Body of pancreas (tissue), 4 donors: ENCODE measurements at regions not wholly inside any gene's neighbourhood (a gene's known extent, or its start where the extent isn't known, plus 50 kb on each side); places are given as distances from the start of the nearest gene placed in this dataset.

ENCODE experiments used
- ATAC-seq: fragments of 150-250 bp; one replicate; pipeline ENCODE4 v1.9.1; 2016
- DNase-seq, 4 donors: peaks; one replicate each; pipeline ENCODE4 v3.0.0-alpha.2; 2019
- H3K27ac ChIP-seq, 4 donors: fragments of 200-600 bp; sonication (generic); 1 replicate in 3 of 4; 2 replicates in 1 of 4; pipeline versions ENCODE4 v1.5.1 to v1.6.1; 2016 to 2019; ENCODE audit warnings: mild to moderate bottlenecking in 1 of 4, mixed read lengths in 1 of 4, moderate library complexity in 1 of 4
- H3K27me3 ChIP-seq, 2 donors: fragments of 200-600 bp; sonication (generic); one replicate each; pipeline ENCODE4 v1.6.0; 2016; ENCODE audit warnings: mild to moderate bottlenecking in 1 of 2
- H3K36me3 ChIP-seq, 2 donors: fragments of 200-600 bp; sonication (generic); replicated peaks in 1 of 2; 2 replicates each; pipeline ENCODE4 v1.5.1; 2016; ENCODE audit warnings: low read depth in 2 of 2; ENCODE audit not compliant: insufficient read depth in 1 of 2
- H3K4me1 ChIP-seq: fragments of 200-600 bp; sonication (generic); one replicate; pipeline ENCODE4 v1.6.0; 2016
- H3K4me3 ChIP-seq, 2 donors: fragments of 200-600 bp; sonication (generic); 1 replicate in 1 of 2; 2 replicates in 1 of 2; pipeline ENCODE4 v1.5.1; 2016 to 2019
- H3K9me3 ChIP-seq, 3 donors: fragments of 200-600 bp; sonication (generic); 1 replicate in 2 of 3; 2 replicates in 1 of 3; pipeline ENCODE4 v1.5.1; 2016
- POLR2A ChIP-seq, 3 donors: fragments of 450-650 bp; IDR thresholded peaks; one replicate each; pipeline ENCODE4 v1.6.1; 2016; ENCODE audit warnings: antibody characterized with exemption in 3 of 3, mild to moderate bottlenecking in 2 of 3
- WGBS, 2 donors: methylation state at CpG; one replicate each; pipeline ENCODE4 v1.1.5; 2017; 5-methylcytosine and 5-hydroxymethylcytosine counted together
- intact Hi-C: fragments of 100-400 bp; cut with DNase I; formaldehyde crosslinking; loops from one replicate; pipeline ENCODE4 v1.15.1; 2023
- TF ChIP-seq, protein P1 (sequence below), 7 experiments: fragments of 450-650 bp in 4 of 7; fragments of 200-600 bp in 3 of 7; sonication (generic) in 3 of 7; IDR thresholded peaks; one replicate each; pipeline ENCODE4 v1.5.1; 2016 to 2019; ENCODE audit warnings: antibody characterized with exemption in 7 of 7

DNA sequence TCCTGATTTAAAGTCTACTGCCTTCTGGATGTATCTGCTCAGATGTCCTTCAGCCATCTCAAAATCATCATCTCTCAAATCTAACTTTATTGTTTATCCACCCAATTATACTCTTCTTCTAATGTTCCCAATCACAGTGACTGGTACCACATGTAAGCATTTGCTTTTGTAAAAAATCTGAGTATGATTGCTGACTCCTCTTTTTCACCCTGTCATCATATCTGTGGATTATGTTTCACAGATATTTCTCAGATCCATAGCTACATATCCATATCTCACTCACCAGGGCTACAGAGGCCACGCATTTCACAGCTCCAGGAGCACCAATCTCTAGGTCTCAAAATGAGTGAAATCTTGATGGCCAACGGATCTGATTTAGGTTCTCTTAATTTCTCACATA lies 76.1 kb downstream of the DHRS2 start:
- peaks cover 26% of the 10 kb centered on the region for H3K4me1 ChIP-seq
- no peak for ATAC-seq
- 85 to 88% methylated on average over 2 of the region's 2 CpGs for WGBS, 2 donors
- DNase-seq = no peak
- no peak overlapping the region for H3K27ac ChIP-seq
- intact Hi-C loops = no loop called here
- TF ChIP-seq, protein P1, sequence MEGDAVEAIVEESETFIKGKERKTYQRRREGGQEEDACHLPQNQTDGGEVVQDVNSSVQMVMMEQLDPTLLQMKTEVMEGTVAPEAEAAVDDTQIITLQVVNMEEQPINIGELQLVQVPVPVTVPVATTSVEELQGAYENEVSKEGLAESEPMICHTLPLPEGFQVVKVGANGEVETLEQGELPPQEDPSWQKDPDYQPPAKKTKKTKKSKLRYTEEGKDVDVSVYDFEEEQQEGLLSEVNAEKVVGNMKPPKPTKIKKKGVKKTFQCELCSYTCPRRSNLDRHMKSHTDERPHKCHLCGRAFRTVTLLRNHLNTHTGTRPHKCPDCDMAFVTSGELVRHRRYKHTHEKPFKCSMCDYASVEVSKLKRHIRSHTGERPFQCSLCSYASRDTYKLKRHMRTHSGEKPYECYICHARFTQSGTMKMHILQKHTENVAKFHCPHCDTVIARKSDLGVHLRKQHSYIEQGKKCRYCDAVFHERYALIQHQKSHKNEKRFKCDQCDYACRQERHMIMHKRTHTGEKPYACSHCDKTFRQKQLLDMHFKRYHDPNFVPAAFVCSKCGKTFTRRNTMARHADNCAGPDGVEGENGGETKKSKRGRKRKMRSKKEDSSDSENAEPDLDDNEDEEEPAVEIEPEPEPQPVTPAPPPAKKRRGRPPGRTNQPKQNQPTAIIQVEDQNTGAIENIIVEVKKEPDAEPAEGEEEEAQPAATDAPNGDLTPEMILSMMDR (IDR thresholded peaks at IDR 0.05) = no peak
- no peak for TF ChIP-seq POLR2A (IDR thresholded peaks at IDR 0.05)
- H3K9me3 ChIP-seq = no peaks in the 10 kb centered on the region
- H3K36me3 ChIP-seq = no peaks in the 10 kb centered on the region
- no peak overlapping the region for H3K4me3 ChIP-seq
- H3K27me3 ChIP-seq = no peaks in the 10 kb centered on the region

DNA sequence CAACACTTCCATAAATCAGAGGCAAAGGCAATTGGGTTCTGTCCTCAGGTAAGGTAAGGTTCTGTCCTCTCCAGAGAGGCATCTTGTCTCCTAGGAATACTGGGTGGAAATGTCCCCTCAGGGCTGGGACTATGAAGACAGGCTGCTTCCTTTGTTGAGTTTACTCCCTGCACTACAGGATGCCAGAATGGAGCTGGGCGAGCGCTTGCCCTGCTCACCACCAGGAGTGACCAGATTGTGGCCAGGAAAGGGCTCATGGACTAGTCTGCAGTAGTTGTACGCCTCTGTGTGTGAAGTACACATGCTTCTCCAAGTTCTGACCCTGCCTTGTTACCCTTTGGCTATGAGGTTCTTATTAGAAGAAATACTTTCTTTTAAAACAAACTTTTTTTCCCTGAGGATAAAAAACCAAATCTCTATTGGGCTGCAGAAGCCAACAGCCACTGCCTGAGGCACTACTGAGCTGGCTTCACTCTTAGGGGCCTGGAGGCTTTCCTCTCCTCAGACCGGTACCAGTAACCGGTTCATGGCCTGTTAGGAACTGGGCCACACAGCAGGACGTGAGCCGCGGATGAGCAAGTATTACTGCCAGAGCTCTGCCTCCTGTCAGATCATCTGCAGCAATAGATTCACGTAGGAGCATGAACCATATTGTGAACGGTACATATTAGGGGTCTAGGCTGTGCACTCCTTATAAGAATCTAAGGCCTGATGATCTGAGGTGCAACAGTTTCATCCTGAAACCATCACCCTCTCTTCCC lies 83.2 kb downstream of the DHRS2 start:
- Histone ChIP-seq H3K27me3 (no peaks in the 10 kb centered on the region), H3K9me3 (no peaks in the 10 kb centered on the region), H3K36me3 (no peaks in the 10 kb centered on the region), H3K4me1 (no peaks in the 10 kb centered on the region), H3K27ac (no peak overlapping the region), H3K4me3 (no peak overlapping the region)
- WGBS, 2 donors = 92 to 93% methylated on average over 10 of the region's 10 CpGs
- DNase-seq (no peak), ATAC-seq (no peak)
- TF ChIP-seq, protein P1 (IDR thresholded peaks at IDR 0.05) = no peak
- TF ChIP-seq POLR2A (IDR thresholded peaks at IDR 0.05) = no peak
- intact Hi-C loops = no loop called here

DNA sequence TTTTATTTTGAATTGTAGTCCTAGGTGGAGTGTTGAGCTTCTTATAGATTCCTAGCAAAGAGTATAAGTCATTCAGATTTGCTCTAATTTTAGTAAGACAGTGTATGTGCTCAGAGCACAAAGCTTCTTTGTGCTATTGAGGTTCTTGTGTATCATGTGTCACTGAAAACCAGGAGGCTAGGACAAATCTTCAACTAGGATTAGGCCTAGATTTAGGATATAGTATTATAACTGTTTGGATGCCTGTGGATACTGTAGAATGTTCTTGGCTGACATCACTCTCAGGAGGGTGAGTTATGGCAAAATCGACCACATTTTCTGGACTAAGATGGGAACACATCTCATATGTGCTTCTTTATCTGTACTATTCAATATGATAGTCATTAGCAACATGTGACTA lies 86.5 kb downstream of the DHRS2 start:
- no peaks in the 10 kb centered on the region for H3K27me3 ChIP-seq
- DNase-seq (no peak), ATAC-seq (no peak)
- 31 to 52% methylated on average over 1 of the region's 1 CpG for WGBS, 2 donors
- intact Hi-C loops = loop anchor here (10.0 kb wide), 1 partner anchor 182 kb away; no protein-coding TSS in a partner anchor
- TF ChIP-seq, protein P1 (IDR thresholded peaks at IDR 0.05) = no peak
- no peak for TF ChIP-seq POLR2A (IDR thresholded peaks at IDR 0.05)
- no peaks in the 10 kb centered on the region for H3K4me1 ChIP-seq
- H3K27ac ChIP-seq = no peak overlapping the region
- H3K4me3 ChIP-seq = no peak overlapping the region
- no peaks in the 10 kb centered on the region for H3K9me3 ChIP-seq
- no peaks in the 10 kb centered on the region for H3K36me3 ChIP-seq

DNA sequence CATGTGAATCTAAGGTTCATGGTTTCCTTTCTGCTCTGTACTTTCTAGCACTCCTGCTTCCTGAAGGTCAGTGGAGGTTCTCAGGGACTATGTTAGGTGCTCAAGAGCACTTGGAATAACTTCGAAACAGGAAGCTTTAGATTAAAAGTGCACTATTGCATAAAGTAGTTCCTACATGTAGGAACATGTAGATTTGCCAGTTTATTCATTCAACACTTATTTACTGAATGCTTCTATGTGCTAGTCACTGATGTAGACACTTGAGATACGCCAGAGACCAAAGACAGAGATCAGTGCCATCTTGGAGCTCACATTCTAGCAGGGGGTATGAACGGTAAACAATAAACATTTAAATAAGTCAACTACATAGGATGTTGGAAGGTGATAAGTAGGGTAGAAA lies 87.7 kb downstream of the DHRS2 start:
- TF ChIP-seq, protein P1 (IDR thresholded peaks at IDR 0.05) = no peak
- TF ChIP-seq POLR2A (IDR thresholded peaks at IDR 0.05) = no peak
- ATAC-seq (no peak), DNase-seq (no peak)
- intact Hi-C loops = loop anchor here (10.0 kb wide), 1 partner anchor 181 kb away; no protein-coding TSS in a partner anchor
- Histone ChIP-seq H3K36me3 (no peaks in the 10 kb centered on the region), H3K4me3 (no peak overlapping the region), H3K4me1 (no peaks in the 10 kb centered on the region), H3K9me3 (no peaks in the 10 kb centered on the region), H3K27me3 (no peaks in the 10 kb centered on the region), H3K27ac (no peak overlapping the region)
- WGBS, 2 donors = 63% methylated on average over 3 of the region's 3 CpGs

DNA sequence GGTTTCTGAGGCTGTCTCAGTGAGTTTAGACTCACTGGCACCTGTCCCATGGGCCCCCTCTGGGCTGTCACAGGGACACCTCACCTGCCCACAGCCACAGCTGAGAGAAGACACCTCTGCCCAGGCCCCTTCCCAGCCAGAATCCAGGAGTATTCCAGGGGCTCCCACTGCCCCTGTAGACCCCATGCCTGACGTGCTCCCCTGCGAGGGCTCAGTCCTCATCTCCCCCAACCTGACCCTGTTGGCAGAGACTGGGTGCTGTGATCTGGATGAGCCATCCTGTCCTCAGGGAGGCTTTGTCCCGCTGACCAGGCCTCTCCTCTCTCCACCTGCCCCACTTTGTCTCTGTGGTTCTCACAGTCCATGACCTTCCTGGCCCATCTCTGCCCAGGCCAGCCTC lies 89.4 kb downstream of the DHRS2 start:
- 96 to 100% methylated on average over 2 to 3 of the region's 3 CpGs for WGBS, 2 donors
- DNase-seq (no peak), ATAC-seq (no peak)
- H3K4me1 ChIP-seq = no peaks in the 10 kb centered on the region
- H3K9me3 ChIP-seq = no peaks in the 10 kb centered on the region
- H3K27ac ChIP-seq = no peak overlapping the region
- no peaks in the 10 kb centered on the region for H3K27me3 ChIP-seq
- TF ChIP-seq POLR2A (IDR thresholded peaks at IDR 0.05) = no peak
- TF ChIP-seq, protein P1 (IDR thresholded peaks at IDR 0.05) = no peak
- intact Hi-C loops = loop anchor here (10.0 kb wide), 1 partner anchor 179 kb away; no protein-coding TSS in a partner anchor
- no peaks in the 10 kb centered on the region for H3K36me3 ChIP-seq
- H3K4me3 ChIP-seq = no peak overlapping the region
